Thyroid gland (tissue), 4 donors: ENCODE measurements at regions not wholly inside any gene's neighbourhood (a gene's known extent, or its start where the extent isn't known, plus 50 kb on each side); places are given as distances from the start of the nearest gene placed in this dataset.
"Not testable (repeated sequence)": the region's sequence is repeated elsewhere in the genome, so short reads cannot be mapped to it uniquely, and the experiment has no call there.

Experiments used
- DNase-seq, 2 donors: peaks; one replicate each; pipeline ENCODE4 v3.0.0-alpha.2; 2019
- H3K27ac ChIP-seq, 3 donors: fragments of 200-600 bp; sonication (generic); 1 replicate in 2 of 3; 2 replicates in 1 of 3; pipeline ENCODE4 v1.5.1; 2016 to 2019; ENCODE audit warnings: mild to moderate bottlenecking in 1 of 3, moderate library complexity in 1 of 3
- H3K27me3 ChIP-seq: fragments of 200-600 bp; sonication (generic); one replicate; pipeline ENCODE4 v1.5.1; 2019
- H3K36me3 ChIP-seq, 2 donors: fragments of 200-600 bp; sonication (generic); one replicate each; pipeline ENCODE4 v1.5.1; 2016 to 2019
- H3K4me1 ChIP-seq, 2 donors: fragments of 200-600 bp; sonication (generic); one replicate each; pipeline ENCODE4 v1.5.1; 2017 to 2019
- H3K4me3 ChIP-seq, 3 donors: fragments of 200-600 bp; sonication (generic); replicated peaks in 1 of 3; 1 replicate in 2 of 3; 2 replicates in 1 of 3; pipeline ENCODE4 v1.5.1; 2016; ENCODE audit warnings: mild to moderate bottlenecking in 1 of 3
- H3K9me3 ChIP-seq: fragments of 200-600 bp; sonication (generic); one replicate; pipeline ENCODE4 v1.5.1; 2017
- CTCF ChIP-seq, 6 experiments: fragments of 200-600 bp in 3 of 6; fragments of 450-650 bp in 3 of 6; sonication (generic) in 3 of 6; IDR thresholded peaks; one replicate each; pipeline ENCODE4 v1.5.1; 2016 to 2019; ENCODE audit warnings: antibody characterized with exemption in 6 of 6, mild to moderate bottlenecking in 2 of 6, inconsistent platforms in 1 of 6, moderate library complexity in 1 of 6
- POLR2A ChIP-seq, 2 donors: fragments of 450-650 bp; IDR thresholded peaks; one replicate each; pipeline ENCODE4 v1.6.1; 2017; ENCODE audit warnings: antibody characterized with exemption in 2 of 2, mild to moderate bottlenecking in 2 of 2, moderate library complexity in 1 of 2
- WGBS, 2 donors: methylation state at CpG; one replicate each; pipeline ENCODE4 v1.1.5; 2017; 5-methylcytosine and 5-hydroxymethylcytosine counted together
- intact Hi-C: fragments of 100-400 bp; cut with DNase I; formaldehyde crosslinking; loops from one replicate; pipeline ENCODE4 v1.15.1; 2023

GRCh38 chr1:213535679-213536078, 452.1 kb upstream of the PROX1 start:
- TF ChIP-seq POLR2A (IDR thresholded peaks at IDR 0.05): no peak
- TF ChIP-seq CTCF (IDR thresholded peaks at IDR 0.05): no peak
- intact Hi-C loops: no loop called here
- Histone ChIP-seq H3K4me1 (no peaks in the 10 kb centered on the region), H3K27me3 (no peaks in the 10 kb centered on the region), H3K36me3 (no peaks in the 10 kb centered on the region), H3K9me3 (no peaks in the 10 kb centered on the region), H3K4me3 (no peak overlapping the region), H3K27ac (no peak overlapping the region)
- 89 to 94% methylated on average over 3 to 6 of the region's 6 CpGs for WGBS, 2 donors
- DNase-seq: no peak

GRCh38 chr1:213538251-213538650, 449.5 kb upstream of the PROX1 start:
- no peak for DNase-seq
- no peaks in the 10 kb centered on the region for H3K9me3 ChIP-seq
- WGBS, 2 donors: 60 to 74% methylated on average over 3 of the region's 3 CpGs
- H3K27me3 ChIP-seq: no peaks in the 10 kb centered on the region
- no peaks in the 10 kb centered on the region for H3K36me3 ChIP-seq
- no peaks in the 10 kb centered on the region for H3K4me1 ChIP-seq
- no peak overlapping the region for H3K4me3 ChIP-seq
- TF ChIP-seq CTCF (IDR thresholded peaks at IDR 0.05): no peak
- TF ChIP-seq POLR2A (IDR thresholded peaks at IDR 0.05): no peak
- H3K27ac ChIP-seq: no peak overlapping the region
- intact Hi-C loops: no loop called here

GRCh38 chr1:213539464-213539863, 448.3 kb upstream of the PROX1 start:
- TF ChIP-seq CTCF (IDR thresholded peaks at IDR 0.05) (no peak), POLR2A (IDR thresholded peaks at IDR 0.05) (no peak)
- 90 to 92% methylated on average over 4 of the region's 4 CpGs for WGBS, 2 donors

GRCh38 chr1:213541641-213542040, 446.1 kb upstream of the PROX1 start:
- WGBS, 2 donors: 0% methylated on average over 1 of the region's 1 CpG
- intact Hi-C loops: no loop called here

More at GRCh38 chr1:213539464-213539863, 448.3 kb upstream of the PROX1 start:
- Histone ChIP-seq H3K4me3 (no peak overlapping the region), H3K27ac (no peak overlapping the region), H3K4me1 (no peaks in the 10 kb centered on the region), H3K36me3 (no peaks in the 10 kb centered on the region), H3K9me3 (no peaks in the 10 kb centered on the region), H3K27me3 (no peaks in the 10 kb centered on the region)
- no peak for DNase-seq
- intact Hi-C loops: no loop called here

GRCh38 chr1:213545181-213545580, 442.6 kb upstream of the PROX1 start:
- DNase-seq, H3K4me3 ChIP-seq, intact Hi-C loops, H3K9me3 ChIP-seq, H3K36me3 ChIP-seq, H3K27ac ChIP-seq, H3K4me1 ChIP-seq, H3K27me3 ChIP-seq: not testable (repeated sequence)
- WGBS, 2 donors: 91 to 96% methylated on average over 4 of the region's 4 CpGs

More at GRCh38 chr1:213541641-213542040, 446.1 kb upstream of the PROX1 start:
- H3K36me3 ChIP-seq: no peaks in the 10 kb centered on the region
- H3K27me3 ChIP-seq: no peaks in the 10 kb centered on the region
- H3K4me1 ChIP-seq: no peaks in the 10 kb centered on the region
- no peaks in the 10 kb centered on the region for H3K9me3 ChIP-seq
- H3K4me3 ChIP-seq: no peak overlapping the region
- no peak overlapping the region for H3K27ac ChIP-seq
- DNase-seq: no peak
- TF ChIP-seq POLR2A (IDR thresholded peaks at IDR 0.05) (no peak), CTCF (IDR thresholded peaks at IDR 0.05) (no peak)

- TF ChIP-seq POLR2A (IDR thresholded peaks at IDR 0.05): no peak
- TF ChIP-seq CTCF (IDR thresholded peaks at IDR 0.05): no peak
- H3K4me3 ChIP-seq: no peak overlapping the region
- H3K36me3 ChIP-seq: no peaks in the 10 kb centered on the region
- no peaks in the 10 kb centered on the region for H3K27me3 ChIP-seq
- no peaks in the 10 kb centered on the region for H3K9me3 ChIP-seq
- 93% methylated on average over 3 of the region's 3 CpGs for WGBS, 2 donors
- no peak overlapping the region for H3K27ac ChIP-seq
- no peak for DNase-seq
- no peaks in the 10 kb centered on the region for H3K4me1 ChIP-seq
- intact Hi-C loops: no loop called here
These were observed 437.8 kb upstream of the PROX1 start for GRCh38 chr1:213549982-213550381.
